Endothelial cell of umbilical vein (primary cell): ENCODE measurements at regions not wholly inside any gene's neighbourhood (a gene's known extent, or its start where the extent isn't known, plus 50 kb on each side); places are given as distances from the start of the nearest gene placed in this dataset.

Source experiments
- CTCF ChIP-seq, 2 donors: IDR thresholded peaks; 1 replicate in 1 of 2; 2 replicates in 1 of 2; pipeline ENCODE4 v1.5.1; 2011; ENCODE audit warnings: low read length in 2 of 2, mild to moderate bottlenecking in 2 of 2, moderate library complexity in 2 of 2, control low read depth in 1 of 2, inconsistent platforms in 1 of 2, low read depth in 1 of 2; ENCODE audit not compliant: insufficient read depth in 1 of 2; ENCODE audit errors: extremely low read depth in 1 of 2
- EZH2 ChIP-seq: IDR thresholded peaks from 2 replicates; pipeline ENCODE4 v1.6.1; 2012; ENCODE audit warnings: borderline replicate concordance, low read depth, mild to moderate bottlenecking, moderate library complexity, low read length, inconsistent platforms; ENCODE audit not compliant: severe bottlenecking
- GATA2 ChIP-seq: IDR thresholded peaks from 2 replicates; pipeline ENCODE4 v1.7.0; 2011; ENCODE audit warnings: low read depth, mild to moderate bottlenecking, moderate library complexity, mixed read lengths, low read length; ENCODE audit not compliant: insufficient read length, insufficient read depth
- POLR2A ChIP-seq: IDR thresholded peaks from 2 replicates; pipeline ENCODE4 v1.6.1; 2012; ENCODE audit warnings: low read depth, mild to moderate bottlenecking, control low read depth, low read length
- POLR2AphosphoS5 ChIP-seq: IDR thresholded peaks from 2 replicates; pipeline ENCODE4 v1.6.1; 2012; ENCODE audit warnings: low read depth, mild to moderate bottlenecking, control low read depth, low read length, moderate library complexity; ENCODE audit not compliant: insufficient read depth

GRCh38 chr1:81224222-81224621 is 576.5 kb upstream of the ADGRL2 start:
- TF ChIP-seq CTCF (IDR thresholded peaks at IDR 0.05; ENCODE audit: extremely low read depth in 1 of 2, insufficient read depth in 1 of 2, low read depth in 1 of 2, low read length in 2 of 2) (no peak), POLR2AphosphoS5 (no peak), EZH2 (no peak), GATA2 (no peak), POLR2A (no peak)
